HepG2 (cell line): ENCODE measurements at regions not wholly inside any gene's neighbourhood (a gene's known extent, or its start where the extent isn't known, plus 50 kb on each side); places are given as distances from the start of the nearest gene placed in this dataset.

Source experiments
- ATAC-seq: fragments of 200-7000 bp; cut with Tn5 transposase; 3 replicates; pipeline ENCODE4 v1.9.1; 2020; ENCODE audit warnings: mild to moderate bottlenecking, moderate library complexity
- BruUV-seq: library from RNA; stranded (reverse); fragments of 400-500 nt; replicated peaks from 2 replicates; lab custom pipeline; 2021; lab: Mats Ljungman, UMichigan
- CTCF ChIA-PET: fragments of 300-600 bp; formaldehyde crosslinking; extraction: SDS; loops from one replicate; lab custom pipeline; 2021; ENCODE audit warnings: low total read pairs, inconsistent platforms, low intra/inter-chr PET ratio; lab: Yijun Ruan, JAX
- POLR2A ChIA-PET: fragments of 350-600 bp; sonication (Branson Sonifier 250); formaldehyde crosslinking; loops from one replicate; lab custom pipeline; 2020; ENCODE audit warnings: antibody characterized with exemption, inconsistent platforms; lab: Yijun Ruan, JAX
- DNase-seq: peaks from one replicate; pipeline ENCODE4 v3.0.0-alpha.2; 2015; ENCODE audit warnings: low spot score
- FAIRE-seq: peaks from 3 replicates; lab custom pipeline; 2011; peaks lifted over from hg19 to GRCh38; lab: Jason Lieb, UNC
- H2AFZ ChIP-seq: one replicate; pipeline ENCODE4 v1.6.1; 2011; ENCODE audit warnings: low read length, inconsistent platforms
- H3K27ac ChIP-seq: fragments of 300-600 bp; 3 replicates; pipeline ENCODE4 v1.8.0; 2011; ENCODE audit warnings: mixed run types, mild to moderate bottlenecking, mixed read lengths, low read length, inconsistent platforms; ENCODE audit not compliant: insufficient read depth; ENCODE audit errors: extremely low read length
- H3K27me3 ChIP-seq, 2 experiments: fragments of 200-600 bp in 1 of 2; 2 replicates in 1 of 2; 3 replicates in 1 of 2; pipeline versions ENCODE4 v1.6.0 to v1.8.0; 2011; ENCODE audit warnings: low read length in 2 of 2, mild to moderate bottlenecking in 2 of 2, moderate library complexity in 2 of 2, inconsistent platforms in 1 of 2; ENCODE audit not compliant: insufficient read depth in 2 of 2, control insufficient read depth in 1 of 2
- H3K36me3 ChIP-seq, 2 experiments: fragments of 200-600 bp in 1 of 2; replicated peaks in 1 of 2; 2 replicates in 1 of 2; 3 replicates in 1 of 2; pipeline versions ENCODE4 v1.5.1 to v1.8.0; 2011; ENCODE audit warnings: low read length in 2 of 2, inconsistent platforms in 1 of 2; ENCODE audit not compliant: insufficient read depth in 2 of 2, control insufficient read depth in 1 of 2
- H3K4me1 ChIP-seq: 2 replicates; pipeline ENCODE4 v1.5.1; 2012; ENCODE audit warnings: low read length, inconsistent platforms; ENCODE audit not compliant: insufficient read depth
- H3K4me2 ChIP-seq: 2 replicates; pipeline ENCODE4 v1.6.0; 2011; ENCODE audit warnings: low read depth, low read length, inconsistent platforms
- H3K4me3 ChIP-seq, 3 experiments: fragments of 200-600 bp in 1 of 3; sonication (generic), shearing (Covaris generic) in 1 of 3; replicated peaks in 1 of 3; 2 replicates each; pipeline ENCODE4 v1.5.1; 2011 to 2016; ENCODE audit warnings: low read length in 3 of 3, inconsistent platforms in 2 of 3, low read depth in 2 of 3, mild to moderate bottlenecking in 2 of 3, control low read depth in 1 of 3, mixed read lengths in 1 of 3; ENCODE audit not compliant: insufficient read depth in 1 of 3
- H3K79me2 ChIP-seq: one replicate; pipeline ENCODE4 v1.6.1; 2011; ENCODE audit warnings: low read length, inconsistent platforms; ENCODE audit not compliant: insufficient read depth
- H3K9ac ChIP-seq: 2 replicates; pipeline ENCODE4 v1.6.0; 2011; ENCODE audit warnings: mild to moderate bottlenecking, low read depth, low read length, inconsistent platforms; ENCODE audit not compliant: insufficient read depth
- H3K9me3 ChIP-seq: 2 replicates; pipeline ENCODE4 v1.5.1; 2012; ENCODE audit warnings: mild to moderate bottlenecking, low read length
- H4K20me1 ChIP-seq: 2 replicates; pipeline ENCODE4 v1.6.0; 2011; ENCODE audit warnings: inconsistent platforms, mild to moderate bottlenecking, low read length, moderate library complexity; ENCODE audit not compliant: insufficient read depth
- ATF7-NPFF ChIP-seq: sonication (generic); formaldehyde crosslinking; IDR thresholded peaks from 2 replicates; pipeline ENCODE4 v1.8.1; 2023; ENCODE audit warnings: mild to moderate bottlenecking, low read depth, missing genetic modification reagents, moderate library complexity
- BORCS8-MEF2B ChIP-seq: sonication (generic); formaldehyde crosslinking; IDR thresholded peaks from 2 replicates; pipeline ENCODE4 v1.8.0; 2022; ENCODE audit warnings: mild to moderate bottlenecking, missing genetic modification reagents
- FOXA3 ChIP-seq: IDR thresholded peaks from 2 replicates; pipeline ENCODE4 v1.6.1; 2016; ENCODE audit warnings: missing genetic modification reagents, missing compliant biosample characterization
- FOXO4 ChIP-seq: sonication (generic); formaldehyde crosslinking; conservative IDR thresholded peaks from 2 replicates; pipeline ENCODE4 v1.8.1; 2023; ENCODE audit warnings: missing genetic modification reagents
- GLMP ChIP-seq: sonication (generic); formaldehyde crosslinking; IDR thresholded peaks from 2 replicates; pipeline ENCODE4 v1.9.0; 2021; ENCODE audit warnings: missing genetic modification reagents, mild to moderate bottlenecking, borderline replicate concordance
- HNF1A ChIP-seq, 2 experiments: sonication (generic) in 1 of 2; formaldehyde crosslinking in 1 of 2; IDR thresholded peaks; 2 replicates each; pipeline versions ENCODE4 v1.4.0 to v1.6.1; 2016 to 2020; ENCODE audit warnings: borderline replicate concordance in 1 of 2, low read depth in 1 of 2, mild to moderate bottlenecking in 1 of 2, missing genetic modification reagents in 1 of 2
- PCBP2 ChIP-seq: fragments of 200-400 bp; formaldehyde crosslinking; optimal IDR thresholded peaks from 2 replicates; pipeline ENCODE3; 2018; ENCODE audit warnings: low read length, low read depth; ENCODE audit not compliant: poor library complexity, severe bottlenecking
- SNAI1 ChIP-seq: sonication (generic); formaldehyde crosslinking; IDR thresholded peaks from 2 replicates; pipeline ENCODE4 v1.5.0; 2020; ENCODE audit warnings: mild to moderate bottlenecking, missing genetic modification reagents, borderline replicate concordance
- STAG1 ChIP-seq: sonication (generic); formaldehyde crosslinking; IDR thresholded peaks from 2 replicates; pipeline ENCODE4 v1.4.0; 2020; ENCODE audit warnings: missing genetic modification reagents
- ZNF263 ChIP-seq: sonication (generic); formaldehyde crosslinking; IDR thresholded peaks from 2 replicates; pipeline ENCODE4 v1.4.0; 2020; ENCODE audit warnings: missing genetic modification reagents
- whole genome bisulfite sequencing: methylation state at CpG from one replicate; pipeline ENCODE4 v1.1.6; 2017; ENCODE audit warnings: low lambda C conversion rate; 5-methylcytosine and 5-hydroxymethylcytosine counted together
- in situ Hi-C: cut with HindIII; loops from 2 replicates; pipeline ENCODE4 v1.10.0; 2017; ENCODE audit warnings: low pct_unique_long_range_greater_than_20kb; ENCODE audit not compliant: extremely low pct_ligation_motif_present
- intact Hi-C: fragments of 100-400 bp; cut with micrococcal nuclease; formaldehyde crosslinking; loops from one replicate; pipeline ENCODE4 v1.10.0; 2022; ENCODE audit not compliant: unreplicated experiment

GRCh38 chr4:24464566-24464965, 119.8 kb downstream of the DHX15 start:
- Histone ChIP-seq H4K20me1 (no peaks in the 10 kb centered on the region), H3K27ac (no peak overlapping the region), H3K4me2 (no peak overlapping the region), H3K79me2 (no peaks in the 10 kb centered on the region), H3K36me3 (no peaks in the 10 kb centered on the region), H3K4me1 (no peaks in the 10 kb centered on the region), H3K27me3 (peaks cover 3 to 32% of the 10 kb centered on the region in 2 experiments; a peak in 4 of 5 replicates), H3K4me3 (no peak overlapping the region)
- POLR2A ChIA-PET, result no interaction called here
- intact Hi-C loops (no loop called here), in situ Hi-C loops (no loop called here)
- no TSS peak for BruUV-seq
- 6% methylated on average over 7 of the region's 7 CpGs for whole genome bisulfite sequencing
- DNase-seq, result no peak
- ATAC-seq, result no peak
- CTCF ChIA-PET, result no interaction called here
- no peak for TF ChIP-seq SNAI1 (CRISPR knock-in tag)
- no peak for TF ChIP-seq STAG1 (CRISPR knock-in tag)
- TF ChIP-seq FOXO4 (CRISPR knock-in tag), result no peak
- TF ChIP-seq ATF7-NPFF (CRISPR knock-in tag), result no peak
- no peak for TF ChIP-seq ZNF263 (CRISPR knock-in tag)
- TF ChIP-seq GLMP (CRISPR knock-in tag), result no peak
- TF ChIP-seq BORCS8-MEF2B (CRISPR knock-in tag), result no peak
- TF ChIP-seq FOXA3 (CRISPR knock-in tag), result no peak
- no peak for TF ChIP-seq PCBP2
- no peak for TF ChIP-seq HNF1A (IDR thresholded peaks at IDR 0.05; ENCODE audit: low read depth)
- no peak for TF ChIP-seq HNF1A (CRISPR knock-in tag; IDR thresholded peaks at IDR 0.05; ENCODE audit: borderline replicate concordance)
- TF ChIP-seq, all 625 proteins: peak for 0
- H3K9me3 ChIP-seq, result no peaks in the 10 kb centered on the region
- H2AFZ ChIP-seq, result no peak overlapping the region
- no peak overlapping the region for H3K9ac ChIP-seq
- no peak for FAIRE-seq
